PFSK-1 (cell line): ENCODE measurements at regions not wholly inside any gene's neighbourhood (a gene's known extent, or its start where the extent isn't known, plus 50 kb on each side); places are given as distances from the start of the nearest gene placed in this dataset.

Experiments used
- FOXP2 ChIP-seq: optimal IDR thresholded peaks from 2 replicates; pipeline ENCODE3; 2011; ENCODE audit warnings: borderline replicate concordance, control low read depth, inconsistent platforms; ENCODE audit not compliant: insufficient read depth; ENCODE audit errors: extremely low read length, extremely low read depth
- POLR2AphosphoS5 ChIP-seq: IDR thresholded peaks from 2 replicates; pipeline ENCODE4 v1.6.1; 2012; ENCODE audit warnings: low read depth, mild to moderate bottlenecking, control low read depth, low read length, moderate library complexity
- SIN3A ChIP-seq: IDR thresholded peaks from 2 replicates; pipeline ENCODE4 v1.6.1; 2012; ENCODE audit warnings: mild to moderate bottlenecking, low read length, moderate library complexity, borderline replicate concordance; ENCODE audit not compliant: insufficient read depth
- TAF1 ChIP-seq: IDR thresholded peaks from 2 replicates; pipeline ENCODE4 v1.6.1; 2012; ENCODE audit warnings: low read length, control low read depth, borderline replicate concordance; ENCODE audit not compliant: insufficient read depth
- TF ChIP-seq, protein P1 (sequence below), 2 experiments: IDR thresholded peaks; 2 replicates each; pipeline versions ENCODE4 v1.6.1 to v1.8.0; 2011 to 2012; ENCODE audit warnings: low read depth in 2 of 2, low read length in 2 of 2, control low read depth in 1 of 2, inconsistent platforms in 1 of 2, mild to moderate bottlenecking in 1 of 2, moderate library complexity in 1 of 2; ENCODE audit not compliant: insufficient read depth in 1 of 2

DNA sequence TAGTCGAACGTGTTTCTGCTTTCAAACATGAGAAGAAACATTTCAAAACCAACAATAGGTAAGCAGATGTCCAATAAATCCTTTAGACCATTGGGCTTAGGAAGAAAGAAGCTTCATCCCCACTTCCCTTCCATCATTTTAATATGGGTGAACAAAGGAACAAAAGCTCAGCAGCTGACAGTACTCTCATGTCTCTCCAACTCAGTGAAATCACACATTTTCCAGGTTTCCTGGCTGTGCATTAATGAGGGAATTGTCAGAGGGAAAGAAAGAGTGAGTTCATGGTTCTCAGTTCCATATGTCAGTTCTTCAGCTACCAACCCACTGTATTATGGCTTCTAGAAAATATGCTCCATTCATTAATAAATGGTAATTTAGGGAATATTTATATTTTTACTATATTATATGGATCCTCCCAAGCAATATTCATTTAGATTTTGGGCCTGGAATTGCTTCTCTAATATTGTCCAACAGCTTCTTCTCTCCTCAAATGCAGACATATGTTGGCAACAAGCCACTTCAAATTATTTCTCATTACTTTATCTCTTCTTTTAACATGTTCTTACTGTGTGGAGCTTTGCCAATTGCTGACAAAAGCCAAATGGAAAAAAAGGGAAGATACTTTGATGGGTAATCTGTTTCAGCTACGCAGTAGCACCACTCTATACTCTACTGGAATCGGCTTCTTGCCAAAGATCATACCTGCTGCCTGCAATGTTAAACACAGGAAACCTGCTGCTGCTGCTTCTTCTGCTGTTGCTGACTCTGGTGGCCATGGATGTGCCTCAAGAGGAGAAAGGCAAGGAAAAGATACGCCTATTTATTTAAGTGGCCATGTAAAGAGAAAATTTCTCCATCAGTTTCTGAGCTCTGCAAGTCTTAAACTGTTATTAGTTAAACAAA is 1757.6 kb downstream of the ARAP2 start:
- TF ChIP-seq POLR2AphosphoS5 (no peak), TAF1 (no peak), SIN3A (no peak), FOXP2 (no peak)
- TF ChIP-seq, protein P1, sequence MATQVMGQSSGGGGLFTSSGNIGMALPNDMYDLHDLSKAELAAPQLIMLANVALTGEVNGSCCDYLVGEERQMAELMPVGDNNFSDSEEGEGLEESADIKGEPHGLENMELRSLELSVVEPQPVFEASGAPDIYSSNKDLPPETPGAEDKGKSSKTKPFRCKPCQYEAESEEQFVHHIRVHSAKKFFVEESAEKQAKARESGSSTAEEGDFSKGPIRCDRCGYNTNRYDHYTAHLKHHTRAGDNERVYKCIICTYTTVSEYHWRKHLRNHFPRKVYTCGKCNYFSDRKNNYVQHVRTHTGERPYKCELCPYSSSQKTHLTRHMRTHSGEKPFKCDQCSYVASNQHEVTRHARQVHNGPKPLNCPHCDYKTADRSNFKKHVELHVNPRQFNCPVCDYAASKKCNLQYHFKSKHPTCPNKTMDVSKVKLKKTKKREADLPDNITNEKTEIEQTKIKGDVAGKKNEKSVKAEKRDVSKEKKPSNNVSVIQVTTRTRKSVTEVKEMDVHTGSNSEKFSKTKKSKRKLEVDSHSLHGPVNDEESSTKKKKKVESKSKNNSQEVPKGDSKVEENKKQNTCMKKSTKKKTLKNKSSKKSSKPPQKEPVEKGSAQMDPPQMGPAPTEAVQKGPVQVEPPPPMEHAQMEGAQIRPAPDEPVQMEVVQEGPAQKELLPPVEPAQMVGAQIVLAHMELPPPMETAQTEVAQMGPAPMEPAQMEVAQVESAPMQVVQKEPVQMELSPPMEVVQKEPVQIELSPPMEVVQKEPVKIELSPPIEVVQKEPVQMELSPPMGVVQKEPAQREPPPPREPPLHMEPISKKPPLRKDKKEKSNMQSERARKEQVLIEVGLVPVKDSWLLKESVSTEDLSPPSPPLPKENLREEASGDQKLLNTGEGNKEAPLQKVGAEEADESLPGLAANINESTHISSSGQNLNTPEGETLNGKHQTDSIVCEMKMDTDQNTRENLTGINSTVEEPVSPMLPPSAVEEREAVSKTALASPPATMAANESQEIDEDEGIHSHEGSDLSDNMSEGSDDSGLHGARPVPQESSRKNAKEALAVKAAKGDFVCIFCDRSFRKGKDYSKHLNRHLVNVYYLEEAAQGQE (IDR thresholded peaks at IDR 0.05; ENCODE audit: insufficient read depth in 1 of 2, low read depth in 2 of 2, low read length in 2 of 2): no peak

DNA sequence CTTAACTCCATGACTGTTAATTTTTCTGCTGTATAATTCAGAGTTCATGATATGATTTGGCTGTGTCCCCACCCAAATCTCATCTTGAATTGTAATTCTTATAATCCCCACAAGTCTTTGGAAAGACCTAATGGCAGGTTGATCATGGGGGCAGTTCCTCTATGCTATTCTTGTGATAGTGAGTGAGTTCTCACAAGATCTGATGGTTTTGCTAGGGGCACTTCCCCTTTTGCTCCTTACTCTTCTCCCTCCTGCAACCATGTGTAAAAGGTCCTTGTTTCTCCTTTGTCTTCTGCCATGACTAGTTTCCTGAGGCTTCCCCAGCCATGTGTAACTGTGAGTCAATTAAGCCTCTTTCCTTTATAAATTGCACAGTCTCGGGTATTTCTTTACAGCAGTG is 1751.9 kb downstream of the ARAP2 start:
- no peak for TF ChIP-seq FOXP2
- no peak for TF ChIP-seq SIN3A
- no peak for TF ChIP-seq POLR2AphosphoS5
- no peak for TF ChIP-seq TAF1
- TF ChIP-seq, protein P1 (IDR thresholded peaks at IDR 0.05; ENCODE audit: insufficient read depth in 1 of 2, low read depth in 2 of 2, low read length in 2 of 2): no peak

DNA sequence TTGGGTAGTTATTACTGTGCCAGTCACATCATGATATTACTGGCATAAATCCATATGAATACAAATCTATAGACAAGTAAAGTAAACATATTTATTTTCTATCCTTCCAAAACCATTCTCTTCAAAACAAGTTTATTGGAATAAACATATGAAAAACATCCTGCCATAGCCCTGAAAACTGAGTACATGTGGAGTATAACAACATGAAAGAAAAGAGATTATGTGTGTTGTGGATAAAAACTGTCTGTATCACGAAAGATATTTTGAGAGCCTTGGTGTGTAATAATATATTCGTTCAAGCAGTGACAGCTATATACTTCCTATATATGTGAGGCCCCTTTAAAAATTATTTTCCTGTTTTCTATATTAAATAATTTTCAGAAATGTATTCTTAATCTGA is 1742.2 kb downstream of the ARAP2 start:
- TF ChIP-seq FOXP2: no peak
- TF ChIP-seq POLR2AphosphoS5: no peak
- no peak for TF ChIP-seq TAF1
- TF ChIP-seq, protein P1 (IDR thresholded peaks at IDR 0.05; ENCODE audit: insufficient read depth in 1 of 2, low read depth in 2 of 2, low read length in 2 of 2): no peak
- TF ChIP-seq SIN3A: no peak

DNA sequence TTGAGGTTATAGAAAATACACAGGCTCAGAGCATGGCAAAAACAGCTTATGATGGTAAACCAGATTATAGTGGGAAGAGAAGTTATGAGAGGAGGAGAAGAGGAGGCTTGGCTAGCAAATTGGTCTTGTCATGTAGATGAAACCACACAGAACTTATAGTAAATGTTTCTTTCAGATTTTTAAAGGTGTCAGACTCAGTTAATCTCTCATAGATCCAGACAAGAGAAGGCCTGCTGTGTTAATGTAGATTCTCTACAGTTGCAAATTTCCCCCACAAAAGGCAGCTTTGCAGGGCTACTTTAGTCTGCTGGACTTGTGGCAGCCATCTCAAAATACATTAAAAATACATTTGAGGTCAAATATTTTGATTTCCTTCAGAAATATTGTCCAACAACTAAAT is 1731.7 kb downstream of the ARAP2 start:
- TF ChIP-seq, protein P1 (IDR thresholded peaks at IDR 0.05; ENCODE audit: insufficient read depth in 1 of 2, low read depth in 2 of 2, low read length in 2 of 2): no peak
- no peak for TF ChIP-seq SIN3A
